Prostate gland (tissue), 2 donors: ENCODE measurements at regions not wholly inside any gene's neighbourhood (a gene's known extent, or its start where the extent isn't known, plus 50 kb on each side); places are given as distances from the start of the nearest gene placed in this dataset.

Source experiments
- DNase-seq: peaks from one replicate; pipeline ENCODE4 v3.0.0-alpha.2; 2019; ENCODE audit warnings: low spot score
- H3K27ac ChIP-seq, 2 donors: fragments of 200-600 bp; sonication (generic); 2 replicates each; pipeline ENCODE4 v1.5.1; 2017 to 2019
- H3K27me3 ChIP-seq: fragments of 200-600 bp; sonication (generic); replicated peaks from 2 replicates; pipeline ENCODE4 v1.5.1; 2019; ENCODE audit not compliant: insufficient read depth
- H3K36me3 ChIP-seq, 2 donors: fragments of 200-600 bp; sonication (generic); 1 replicate in 1 of 2; 2 replicates in 1 of 2; pipeline versions ENCODE4 v1.5.1 to v1.8.1; 2017 to 2019
- H3K4me1 ChIP-seq: fragments of 200-600 bp; sonication (generic); replicated peaks from 2 replicates; pipeline ENCODE4 v1.5.1; 2019
- H3K4me3 ChIP-seq, 2 donors: fragments of 200-600 bp; sonication (generic); 2 replicates each; pipeline ENCODE4 v1.5.1; 2017 to 2019
- H3K9me3 ChIP-seq: fragments of 200-600 bp; sonication (generic); 2 replicates; pipeline ENCODE4 v1.5.1; 2017
- POLR2A ChIP-seq: fragments of 450-650 bp; IDR thresholded peaks from one replicate; pipeline ENCODE4 v1.6.1; 2016; ENCODE audit warnings: antibody characterized with exemption, mild to moderate bottlenecking
- POLR2AphosphoS5 ChIP-seq: sonication (generic); formaldehyde crosslinking; IDR thresholded peaks from one replicate; pipeline ENCODE4 v1.6.1; 2017; ENCODE audit warnings: antibody characterized with exemption
- WGBS: methylation state at CpG from one replicate; pipeline ENCODE4 v1.1.5; 2018; 5-methylcytosine and 5-hydroxymethylcytosine counted together
- intact Hi-C: fragments of 100-400 bp; cut with DNase I; formaldehyde crosslinking; loops from one replicate; pipeline ENCODE4 v1.14.2; 2022
- TF ChIP-seq, protein P1 (sequence below), 4 experiments: fragments of 200-600 bp in 2 of 4; fragments of 450-650 bp in 2 of 4; sonication (generic) in 2 of 4; IDR thresholded peaks; 1 replicate in 3 of 4; 2 replicates in 1 of 4; pipeline ENCODE4 v1.5.1; 2016 to 2019; ENCODE audit warnings: antibody characterized with exemption in 4 of 4, mild to moderate bottlenecking in 2 of 4, moderate library complexity in 2 of 4

DNA sequence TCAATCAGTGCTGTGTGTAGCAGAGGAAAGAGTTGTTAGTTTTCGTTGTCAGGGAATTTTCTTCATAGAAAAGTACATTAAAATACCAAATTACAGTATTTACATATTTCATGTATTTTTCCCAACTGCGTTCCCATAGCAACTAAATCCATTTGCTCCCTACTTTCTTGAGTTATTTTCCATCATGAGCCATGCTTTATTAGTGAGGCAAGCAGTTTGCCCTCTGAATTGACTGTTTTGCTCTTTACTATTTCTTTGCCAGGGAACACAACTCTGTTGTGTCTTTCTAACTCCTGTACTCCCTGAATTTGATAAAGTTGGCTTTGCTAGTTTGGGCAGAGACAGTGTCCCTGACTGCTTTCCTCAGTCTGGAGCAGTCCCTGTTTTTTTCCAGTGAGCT lies 276.2 kb upstream of the SLC30A5 start:
- Histone ChIP-seq H3K4me1 (no peaks in the 10 kb centered on the region), H3K36me3 (no peaks in the 10 kb centered on the region), H3K4me3 (no peak overlapping the region), H3K27me3 (no peaks in the 10 kb centered on the region), H3K9me3 (no peaks in the 10 kb centered on the region), H3K27ac (no peak overlapping the region)
- intact Hi-C loops = no loop called here
- no peak for DNase-seq
- no peak for TF ChIP-seq POLR2A
- no peak for TF ChIP-seq POLR2AphosphoS5
- TF ChIP-seq, protein P1, sequence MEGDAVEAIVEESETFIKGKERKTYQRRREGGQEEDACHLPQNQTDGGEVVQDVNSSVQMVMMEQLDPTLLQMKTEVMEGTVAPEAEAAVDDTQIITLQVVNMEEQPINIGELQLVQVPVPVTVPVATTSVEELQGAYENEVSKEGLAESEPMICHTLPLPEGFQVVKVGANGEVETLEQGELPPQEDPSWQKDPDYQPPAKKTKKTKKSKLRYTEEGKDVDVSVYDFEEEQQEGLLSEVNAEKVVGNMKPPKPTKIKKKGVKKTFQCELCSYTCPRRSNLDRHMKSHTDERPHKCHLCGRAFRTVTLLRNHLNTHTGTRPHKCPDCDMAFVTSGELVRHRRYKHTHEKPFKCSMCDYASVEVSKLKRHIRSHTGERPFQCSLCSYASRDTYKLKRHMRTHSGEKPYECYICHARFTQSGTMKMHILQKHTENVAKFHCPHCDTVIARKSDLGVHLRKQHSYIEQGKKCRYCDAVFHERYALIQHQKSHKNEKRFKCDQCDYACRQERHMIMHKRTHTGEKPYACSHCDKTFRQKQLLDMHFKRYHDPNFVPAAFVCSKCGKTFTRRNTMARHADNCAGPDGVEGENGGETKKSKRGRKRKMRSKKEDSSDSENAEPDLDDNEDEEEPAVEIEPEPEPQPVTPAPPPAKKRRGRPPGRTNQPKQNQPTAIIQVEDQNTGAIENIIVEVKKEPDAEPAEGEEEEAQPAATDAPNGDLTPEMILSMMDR (IDR thresholded peaks at IDR 0.05) = no peak
- 94% methylated on average over 2 of the region's 2 CpGs for WGBS

DNA sequence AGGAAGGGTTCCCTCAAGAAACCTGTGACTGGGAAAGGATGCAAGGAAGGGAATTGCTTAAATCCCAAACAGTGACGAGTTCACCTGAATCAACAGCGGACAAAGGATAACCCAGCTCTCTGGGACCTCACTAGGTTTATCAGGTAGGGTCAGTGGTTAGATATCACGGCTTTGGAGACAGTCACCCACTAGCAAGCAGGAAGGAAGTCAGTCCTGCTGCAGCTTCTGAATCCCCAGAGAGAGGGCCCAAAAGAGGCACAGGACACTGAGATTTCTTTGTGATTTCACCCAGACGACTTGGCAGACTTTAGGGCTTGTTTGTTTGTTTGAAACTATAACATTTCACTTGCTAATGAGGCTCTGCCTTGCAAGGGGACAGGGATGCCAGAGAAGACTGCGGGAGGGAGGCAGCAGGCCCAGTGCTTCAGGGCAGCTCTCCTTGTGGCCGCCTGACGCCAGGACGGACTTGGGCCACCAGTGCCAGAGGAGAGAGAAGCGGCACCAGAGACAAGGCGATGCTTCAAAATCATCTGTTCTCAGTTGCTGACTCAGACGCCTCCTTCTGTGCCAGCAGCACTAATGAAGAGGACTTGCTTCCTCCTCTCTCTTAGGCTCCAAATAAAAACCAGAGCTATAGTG lies 275.6 kb upstream of the SLC30A5 start:
- no peak for TF ChIP-seq POLR2AphosphoS5
- no peak for DNase-seq
- Histone ChIP-seq H3K9me3 (no peaks in the 10 kb centered on the region), H3K36me3 (no peaks in the 10 kb centered on the region), H3K4me1 (no peaks in the 10 kb centered on the region), H3K27me3 (no peaks in the 10 kb centered on the region), H3K4me3 (no peak overlapping the region), H3K27ac (no peak overlapping the region)
- WGBS = 77% methylated on average over 11 of the region's 11 CpGs
- intact Hi-C loops = no loop called here

DNA sequence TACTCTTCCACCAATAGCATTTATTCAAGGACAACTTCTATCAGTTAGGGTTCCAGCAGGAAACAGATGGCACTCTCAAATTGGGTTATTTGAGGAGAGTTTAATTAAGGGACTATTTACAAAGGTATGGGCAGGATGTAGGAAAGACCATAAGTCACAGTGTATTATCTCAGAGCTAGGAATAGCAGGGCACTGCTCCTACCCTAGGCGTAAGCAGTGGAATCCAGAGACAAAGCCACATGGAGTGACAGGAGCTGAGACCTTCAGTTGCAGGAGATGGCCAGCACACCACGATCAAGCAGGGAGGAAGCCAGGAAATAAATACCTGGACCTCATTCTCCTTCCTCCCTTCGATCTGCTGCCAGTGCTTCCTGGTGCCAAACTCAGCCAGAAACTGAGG lies 274.9 kb upstream of the SLC30A5 start:
- Histone ChIP-seq H3K9me3 (no peaks in the 10 kb centered on the region), H3K4me1 (no peaks in the 10 kb centered on the region), H3K27me3 (no peaks in the 10 kb centered on the region), H3K36me3 (no peaks in the 10 kb centered on the region), H3K27ac (no peak overlapping the region), H3K4me3 (no peak overlapping the region)
- no peak for DNase-seq
- WGBS = 62% methylated on average over 3 of the region's 3 CpGs
- intact Hi-C loops = no loop called here
- TF ChIP-seq, protein P1 (IDR thresholded peaks at IDR 0.05) = no peak
- TF ChIP-seq POLR2A (no peak), POLR2AphosphoS5 (no peak)

DNA sequence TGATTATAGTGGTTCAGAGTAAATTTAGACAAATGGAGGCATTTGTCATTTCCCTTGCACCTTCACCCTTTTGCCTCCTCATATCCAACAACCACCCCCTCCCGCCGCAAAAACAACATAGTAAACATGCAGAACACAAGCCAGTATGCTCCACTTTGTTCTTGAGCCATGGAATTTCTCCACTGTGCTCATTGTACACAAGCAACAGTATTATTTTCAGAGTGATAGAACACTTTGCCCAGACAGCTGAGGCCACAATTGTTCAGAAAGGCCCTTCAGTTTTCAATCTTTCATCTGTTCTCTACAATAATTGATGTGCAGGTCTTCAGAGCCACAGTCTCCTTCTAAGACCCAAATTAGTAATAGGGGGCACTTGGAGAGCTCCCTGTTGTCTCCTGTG lies 272.8 kb upstream of the SLC30A5 start:
- Histone ChIP-seq H3K4me1 (no peaks in the 10 kb centered on the region), H3K4me3 (no peak overlapping the region), H3K27me3 (no peaks in the 10 kb centered on the region), H3K9me3 (no peaks in the 10 kb centered on the region), H3K27ac (no peak overlapping the region), H3K36me3 (no peaks in the 10 kb centered on the region)
- no peak for DNase-seq
- TF ChIP-seq POLR2AphosphoS5 (no peak), POLR2A (no peak)
- TF ChIP-seq, protein P1 (IDR thresholded peaks at IDR 0.05) = no peak
- 75% methylated on average over 2 of the region's 2 CpGs for WGBS
- intact Hi-C loops = no loop called here

DNA sequence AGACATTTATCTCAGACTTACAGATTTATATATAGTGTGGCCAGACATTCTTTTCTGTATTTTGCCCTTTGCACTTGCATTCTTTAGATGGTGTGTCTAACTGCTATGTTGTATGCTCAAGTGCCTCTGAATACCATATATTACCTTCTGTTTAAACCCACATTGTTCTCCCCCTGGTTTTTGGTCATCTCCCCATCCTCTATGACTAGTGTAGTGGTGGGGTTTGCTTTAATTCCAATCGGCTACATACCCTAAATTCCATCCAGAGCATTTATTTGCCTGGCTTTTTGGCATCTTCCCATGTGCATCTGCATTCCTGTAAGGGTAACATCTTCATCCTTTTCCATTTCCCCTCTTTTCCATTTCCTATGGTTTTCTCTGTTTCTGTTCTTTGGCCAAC lies 271.0 kb upstream of the SLC30A5 start:
- TF ChIP-seq POLR2AphosphoS5 (no peak), POLR2A (no peak)
- TF ChIP-seq, protein P1 (IDR thresholded peaks at IDR 0.05) = no peak
- no peak overlapping the region for H3K27ac ChIP-seq
- intact Hi-C loops = no loop called here
- no peaks in the 10 kb centered on the region for H3K27me3 ChIP-seq
- no peak for DNase-seq
- WGBS = 70% methylated on average over 1 of the region's 1 CpG
- H3K36me3 ChIP-seq = no peaks in the 10 kb centered on the region
- H3K9me3 ChIP-seq = no peaks in the 10 kb centered on the region
- H3K4me3 ChIP-seq = no peak overlapping the region
- H3K4me1 ChIP-seq = no peaks in the 10 kb centered on the region
